AG09309 (cell line): ENCODE measurements at regions not wholly inside any gene's neighbourhood (a gene's known extent, or its start where the extent isn't known, plus 50 kb on each side); places are given as distances from the start of the nearest gene placed in this dataset.
"Not testable (repeated sequence)": the region's sequence is repeated elsewhere in the genome, so short reads cannot be mapped to it uniquely, and the experiment has no call there.

Experiments
- DNase-seq: peaks from one replicate; pipeline ENCODE4 v3.0.0-alpha.2; 2010; ENCODE audit warnings: low read depth
- H3K4me3 ChIP-seq: 2 replicates; pipeline ENCODE4 v1.5.1; 2011; ENCODE audit warnings: mild to moderate bottlenecking, low read depth, low read length, moderate library complexity; ENCODE audit not compliant: control insufficient read depth
- CTCF ChIP-seq: IDR thresholded peaks from 2 replicates; pipeline ENCODE4 v1.5.1; 2011; ENCODE audit warnings: mild to moderate bottlenecking, low read depth, low read length, inconsistent platforms; ENCODE audit not compliant: insufficient read depth, control insufficient read depth; ENCODE audit errors: missing control alignments

- no peak for TF ChIP-seq CTCF
- no peak overlapping the region for H3K4me3 ChIP-seq
- no peak for DNase-seq
Measured at GRCh38 chr1:99374109-99374508, 109.8 kb downstream of the PLPPR4 start.

- DNase-seq, H3K4me3 ChIP-seq: not testable (repeated sequence)
Measured at GRCh38 chr1:99374693-99375092, 110.4 kb downstream of the PLPPR4 start.

GRCh38 chr1:99384021-99384420 is 119.7 kb downstream of the PLPPR4 start:
- no peak for TF ChIP-seq CTCF
- no peak overlapping the region for H3K4me3 ChIP-seq
- DNase-seq, result no peak

GRCh38 chr1:99385852-99386251 is 121.6 kb downstream of the PLPPR4 start:
- TF ChIP-seq CTCF, result no peak
- H3K4me3 ChIP-seq, result no peak overlapping the region
- DNase-seq, result no peak

GRCh38 chr1:99396389-99396788 is 132.1 kb downstream of the PLPPR4 start:
- DNase-seq, result no peak
- H3K4me3 ChIP-seq, result no peak overlapping the region
- TF ChIP-seq CTCF, result no peak

- no peak for DNase-seq
- no peak overlapping the region for H3K4me3 ChIP-seq
- no peak for TF ChIP-seq CTCF
Measured at GRCh38 chr1:99397029-99397428, 132.7 kb downstream of the PLPPR4 start.

GRCh38 chr1:99397863-99398262 is 133.6 kb downstream of the PLPPR4 start:
- H3K4me3 ChIP-seq, result no peak overlapping the region
- TF ChIP-seq CTCF, result no peak
- DNase-seq, result no peak

GRCh38 chr1:99401556-99401955 is 137.3 kb downstream of the PLPPR4 start:
- not testable (repeated sequence) for H3K4me3 ChIP-seq, DNase-seq

GRCh38 chr1:99404399-99404798 is 140.1 kb downstream of the PLPPR4 start:
- not testable (repeated sequence) for H3K4me3 ChIP-seq, DNase-seq

- H3K4me3 ChIP-seq, DNase-seq: not testable (repeated sequence)
Measured at GRCh38 chr1:99405325-99405724, 141.0 kb downstream of the PLPPR4 start.
